A549 (cell line): ENCODE measurements at regions not wholly inside any gene's neighbourhood (a gene's known extent, or its start where the extent isn't known, plus 50 kb on each side); places are given as distances from the start of the nearest gene placed in this dataset.

Experiments used
- ATAC-seq, 2 experiments: fragments of 200-7000 bp in 1 of 2; fragments of >200 bp in 1 of 2; cut with Nextera tagmentation in 1 of 2; cut with Tn5 transposase in 1 of 2; 3 replicates each; pipeline versions ENCODE4 v1.8.0 to v1.9.1; 2018 to 2020; ENCODE audit warnings: mild to moderate bottlenecking in 1 of 2, moderate library complexity in 1 of 2
- CTCF ChIA-PET: fragments of 300-600 bp; sonication (Branson Sonifier 250); formaldehyde crosslinking; extraction: SDS; loops from one replicate; lab custom pipeline; 2021; ENCODE audit warnings: antibody characterized with exemption, inconsistent platforms; lab: Yijun Ruan, JAX
- POLR2A ChIA-PET: fragments of 350-600 bp; formaldehyde crosslinking; extraction: SDS; loops from one replicate; lab custom pipeline; 2021; ENCODE audit warnings: antibody characterized with exemption, inconsistent platforms; lab: Yijun Ruan, JAX
- DNase-seq, 2 experiments: peaks; one replicate each; pipeline versions ENCODE4 v3.0.0 to v3.0.0-alpha.2; 2011 to 2016; ENCODE audit warnings: low read depth in 1 of 2, low spot score in 1 of 2
- FAIRE-seq: peaks from 2 replicates; lab custom pipeline; 2011; peaks lifted over from hg19 to GRCh38; lab: Jason Lieb, UNC
- H3K27ac ChIP-seq, 2 experiments: fragments of >200 bp; sonication (Bioruptor Twin); formaldehyde crosslinking; 3 replicates each; pipeline ENCODE4 v1.5.1; 2016 to 2017
- H3K4me1 ChIP-seq: fragments of >200 bp; sonication (Bioruptor Twin); formaldehyde crosslinking; 3 replicates; pipeline ENCODE4 v1.6.1; 2016
- H3K4me2 ChIP-seq: fragments of >200 bp; sonication (Bioruptor Twin); formaldehyde crosslinking; 3 replicates; pipeline ENCODE4 v1.6.1; 2016
- H3K4me3 ChIP-seq: fragments of >200 bp; sonication (Bioruptor Twin); formaldehyde crosslinking; 3 replicates; pipeline ENCODE4 v1.5.1; 2016
- H3K9me3 ChIP-seq: fragments of >200 bp; sonication (Bioruptor Twin); formaldehyde crosslinking; 3 replicates; pipeline ENCODE4 v1.6.1; 2016
- BCL3 ChIP-seq: fragments of >200 bp; sonication (Bioruptor Twin); formaldehyde crosslinking; IDR thresholded peaks from 3 replicates; pipeline ENCODE4 v1.6.1; 2016
- CBX8 ChIP-seq: fragments of 200-600 bp; sonication (generic); IDR thresholded peaks from 2 replicates; pipeline ENCODE4 v1.6.1; 2016
- CHD4 ChIP-seq: fragments of 200-600 bp; sonication (generic); IDR thresholded peaks from 2 replicates; pipeline ENCODE4 v1.6.1; 2016; ENCODE audit warnings: antibody characterized with exemption, mild to moderate bottlenecking, borderline replicate concordance
- E2F6 ChIP-seq: IDR thresholded peaks from 2 replicates; pipeline ENCODE4 v1.6.1; 2012; ENCODE audit warnings: low read depth, borderline replicate concordance
- ELK1 ChIP-seq: fragments of 150-350 bp; IDR thresholded peaks from 2 replicates; pipeline ENCODE4 v1.6.1; 2014; ENCODE audit warnings: low read depth, mild to moderate bottlenecking, low read length
- HES2 ChIP-seq: fragments of >200 bp; sonication (Bioruptor Twin); formaldehyde crosslinking; IDR thresholded peaks from 2 replicates; pipeline ENCODE4 v1.6.1; 2016
- HMGXB4 ChIP-seq: fragments of 250-450 bp; sonication (Bioruptor Pico); IDR thresholded peaks from 2 replicates; pipeline ENCODE4 v1.5.0; 2021; ENCODE audit warnings: mild to moderate bottlenecking, moderate library complexity, borderline replicate concordance
- HOXA7 ChIP-seq: fragments of 250-450 bp; sonication (Bioruptor Pico); IDR thresholded peaks from 2 replicates; pipeline ENCODE4 v1.5.0; 2020; ENCODE audit warnings: mild to moderate bottlenecking, moderate library complexity
- JUNB ChIP-seq: fragments of >200 bp; sonication (Bioruptor Twin); formaldehyde crosslinking; IDR thresholded peaks from 2 replicates; pipeline ENCODE4 v1.6.1; 2016
- MAZ ChIP-seq: fragments of 150-350 bp; IDR thresholded peaks from 2 replicates; pipeline ENCODE4 v1.6.1; 2014; ENCODE audit warnings: antibody characterized with exemption, low read depth, low read length, borderline replicate concordance
- PBX3 ChIP-seq: IDR thresholded peaks from 2 replicates; pipeline ENCODE4 v1.6.1; 2012
- POLR2A ChIP-seq: IDR thresholded peaks from 2 replicates; pipeline ENCODE4 v1.6.1; 2012; ENCODE audit warnings: mild to moderate bottlenecking, low read length
- RAD21 ChIP-seq, 2 experiments: fragments of >200 bp in 1 of 2; sonication (Bioruptor Twin) in 1 of 2; formaldehyde crosslinking in 1 of 2; IDR thresholded peaks in 1 of 2; conservative IDR thresholded peaks in 1 of 2; 2 replicates in 1 of 2; 3 replicates in 1 of 2; pipeline ENCODE4 v1.6.1; 2012 to 2018; ENCODE audit warnings: inconsistent platforms in 1 of 2
- RARB ChIP-seq: fragments of 250-450 bp; sonication (Bioruptor Pico); IDR thresholded peaks from 2 replicates; pipeline ENCODE4 v1.8.0; 2021; ENCODE audit warnings: mild to moderate bottlenecking, moderate library complexity
- RFX5 ChIP-seq: fragments of 450-650 bp; IDR thresholded peaks from 2 replicates; pipeline ENCODE4 v1.7.1; 2014; ENCODE audit warnings: antibody characterized with exemption, mild to moderate bottlenecking, moderate library complexity
- TP53 ChIP-seq: fragments of 250-450 bp; sonication (Bioruptor Pico); IDR thresholded peaks from 2 replicates; pipeline ENCODE4 v1.5.0; 2021; ENCODE audit warnings: mild to moderate bottlenecking, moderate library complexity
- ZNF302 ChIP-seq: fragments of 250-450 bp; sonication (Bioruptor Pico); IDR thresholded peaks from 2 replicates; pipeline ENCODE4 v1.9.0; 2021; ENCODE audit warnings: inconsistent platforms, mild to moderate bottlenecking, moderate library complexity
- WGBS: methylation state at CpG from one replicate; pipeline ENCODE4 v1.1.6; 2017; ENCODE audit errors: missing lambda C conversion rate; 5-methylcytosine and 5-hydroxymethylcytosine counted together

- POLR2A ChIA-PET, result interaction anchor here (1.0 to 1.3 kb wide), 3 partner anchors 10 to 66 kb away, joined by 3 to 4 read pairs (median 4); partner anchors contain the start of gene MBNL1
- CTCF ChIA-PET, result interaction anchor here (0.5 to 1.7 kb wide), 2 partner anchors 17 to 202 kb away, joined by 3 to 4 read pairs; no protein-coding TSS in a partner anchor
- WGBS, result 2% methylated on average over 1 of the region's 1 CpG
- DNase-seq (no peak), ATAC-seq (peak in 1 of 2 experiments; percentile 38; a peak in 1 of 6 replicates), FAIRE-seq (no peak)
- H3K4me3 ChIP-seq, result peak overlapping the region; percentile 19
- no peak for TF ChIP-seq BCL3
- TF ChIP-seq PBX3, result no peak
- TF ChIP-seq RAD21 (conservative IDR thresholded peaks at IDR 0.05 in 1 of 2, IDR thresholded peaks at IDR 0.05 in 1 of 2), result no peak
- no peak for TF ChIP-seq CBX8
- H3K9me3 ChIP-seq, result no peaks in the 10 kb centered on the region
- H3K27ac ChIP-seq, result peak overlapping the region; percentile 40 to 48; a peak in 5 of 6 replicates
- H3K4me2 ChIP-seq, result peak overlapping the region; percentile 72
- peaks cover 25% of the 10 kb centered on the region for H3K4me1 ChIP-seq
Measured at GRCh38 chr3:152203652-152204051, 65.1 kb upstream of the MBNL1 start.

GRCh38 chr3:152204218-152204617 lies 64.5 kb upstream of the MBNL1 start:
- H3K27ac ChIP-seq, result peak overlapping the region in 1 of 2 experiments; percentile 40; a peak in 3 of 6 replicates
- WGBS, result 57% methylated on average over 2 of the region's 2 CpGs
- peaks cover 21% of the 10 kb centered on the region for H3K4me1 ChIP-seq
- DNase-seq, result no peak
- no peak overlapping the region for H3K4me3 ChIP-seq
- peak overlapping the region; percentile 72 for H3K4me2 ChIP-seq
- ChIA-PET POLR2A (interaction anchor here (1.0 to 1.3 kb wide), 3 partner anchors 10 to 65 kb away, joined by 3 to 4 read pairs (median 4); partner anchors contain the start of gene MBNL1), CTCF (interaction anchor here (0.9 to 1.7 kb wide), 3 partner anchors 15 to 239 kb away, joined by 3 to 4 read pairs (median 3); no protein-coding TSS in a partner anchor)
- no peaks in the 10 kb centered on the region for H3K9me3 ChIP-seq
- no peak for ATAC-seq
- peak; percentile 56 for FAIRE-seq
- TF ChIP-seq RAD21 (conservative IDR thresholded peaks at IDR 0.05 in 1 of 2, IDR thresholded peaks at IDR 0.05 in 1 of 2) (no peak), CHD4 (no peak), ZNF302 (CRISPR knock-in tag) (no peak), RFX5 (no peak)

- no peaks in the 10 kb centered on the region for H3K9me3 ChIP-seq
- 85% methylated on average over 3 of the region's 3 CpGs for WGBS
- FAIRE-seq (no peak), DNase-seq (no peak), ATAC-seq (no peak)
- TF ChIP-seq MAZ (no peak), HES2 (no peak), TP53 (CRISPR knock-in tag) (no peak), HMGXB4 (CRISPR knock-in tag) (no peak), ELK1 (no peak), HOXA7 (CRISPR knock-in tag) (no peak), POLR2A (no peak), RARB (no peak), JUNB (no peak), E2F6 (no peak)
- H3K4me3 ChIP-seq, result no peak overlapping the region
- peaks cover 21% of the 10 kb centered on the region for H3K4me1 ChIP-seq
- CTCF ChIA-PET, result interaction anchor here (0.9 to 1.7 kb wide), 3 partner anchors 14 to 238 kb away, joined by 3 to 4 read pairs (median 3); no protein-coding TSS in a partner anchor
- H3K27ac ChIP-seq, result no peak overlapping the region
- POLR2A ChIA-PET, result no interaction called here
- H3K4me2 ChIP-seq, result no peak overlapping the region
Measured at GRCh38 chr3:152205097-152205593, 63.6 kb upstream of the MBNL1 start.
